Pancreas (tissue), 10 donors: ENCODE measurements at regions not wholly inside any gene's neighbourhood (a gene's known extent, or its start where the extent isn't known, plus 50 kb on each side); places are given as distances from the start of the nearest gene placed in this dataset.

ENCODE experiments used
- ATAC-seq, 4 donors: fragments of 200-7000 bp; cut with Tn5 transposase; one replicate each; pipeline versions ENCODE4 v1.8.0 to v1.9.1; 2020; ENCODE audit warnings: mild to moderate bottlenecking in 4 of 4, moderate library complexity in 4 of 4
- DNase-seq, 6 donors: peaks; one replicate each; pipeline ENCODE4 v3.0.0-alpha.2; 2020
- FAIRE-seq: peaks from 2 replicates; lab custom pipeline; 2012; peaks lifted over from hg19 to GRCh38; lab: Jason Lieb, UNC
- H3K27ac ChIP-seq, 4 donors: fragments of 200-600 bp; sonication (generic); 1 replicate in 3 of 4; 2 replicates in 1 of 4; pipeline versions ENCODE4 v1.5.0 to v1.8.0; 2020
- H3K27me3 ChIP-seq, 4 donors: fragments of 200-600 bp; one replicate each; pipeline ENCODE4 v1.8.0; 2021
- H3K36me3 ChIP-seq, 3 donors: fragments of 200-600 bp; sonication (generic) in 1 of 3; one replicate each; pipeline versions ENCODE4 v1.5.0 to v1.8.0; 2020 to 2021
- H3K4me1 ChIP-seq, 3 donors: fragments of 200-600 bp; one replicate each; pipeline ENCODE4 v1.8.0; 2021
- H3K4me3 ChIP-seq, 4 donors: fragments of 200-600 bp; sonication (generic) in 2 of 4; one replicate each; pipeline versions ENCODE4 v1.5.0 to v1.8.0; 2020 to 2021
- H3K9me3 ChIP-seq, 4 donors: fragments of 200-600 bp; one replicate each; pipeline ENCODE4 v1.8.0; 2021
- CTCF ChIP-seq, 4 donors: fragments of 200-600 bp; sonication (generic) in 3 of 4; IDR thresholded peaks; one replicate each; pipeline versions ENCODE4 v1.5.0 to v1.8.0; 2021; ENCODE audit warnings: antibody characterized with exemption in 4 of 4
- WGBS, 2 donors: extraction: QIAGEN DNeasy Blood & Tissue Kit; methylation state at CpG; one replicate each; pipeline ENCODE4 v1.1.7; 2013; 5-methylcytosine and 5-hydroxymethylcytosine counted together
- intact Hi-C, 3 donors: fragments of 100-400 bp; cut with DNase I; formaldehyde crosslinking; loops; one replicate each; pipeline versions ENCODE4 v1.11.1 to v1.14.2; 2022
- donor health status: healthy with polysubstance abuse.
- donor health status: DM: no; HTN: no; CAD: no; lungs with moderate emphysema.
- donor health status: DM: no; HTN: no; CAD: no.
- donor health status: control.
- donor health status: control.
- donor health status: Bipolar disorder and iron deficiency.
- donor health status: DM: yes; HTN: yes; CAD: no.
- donor health status: DM: no; HTN: no; CAD: no.
- donor health status: DM: no; HTN: no; CAD: no.
- donor health status: DM: yes; HTN: yes; CAD: no.

GRCh38 chr2:2919574-2920365 is 457.8 kb downstream of the EIPR1 start:
- H3K4me1 ChIP-seq, result no peaks in the 10 kb centered on the region
- no peak for TF ChIP-seq CTCF (IDR thresholded peaks at IDR 0.05)
- FAIRE-seq (no peak), DNase-seq (no peak), ATAC-seq (no peak)
- H3K4me3 ChIP-seq, result no peak overlapping the region
- intact Hi-C loops, result no loop called here
- WGBS, 2 donors, result 55 to 62% methylated on average over 10 of the region's 10 CpGs
- no peaks in the 10 kb centered on the region for H3K36me3 ChIP-seq
- no peak overlapping the region for H3K27ac ChIP-seq
- no peaks in the 10 kb centered on the region for H3K9me3 ChIP-seq
- H3K27me3 ChIP-seq, result no peaks in the 10 kb centered on the region

- Histone ChIP-seq H3K4me1 (no peaks in the 10 kb centered on the region), H3K27me3 (no peaks in the 10 kb centered on the region), H3K27ac (no peak overlapping the region), H3K4me3 (no peak overlapping the region), H3K9me3 (no peaks in the 10 kb centered on the region), H3K36me3 (no peaks in the 10 kb centered on the region)
- intact Hi-C loops, result no loop called here
- TF ChIP-seq CTCF (IDR thresholded peaks at IDR 0.05), result no peak
- DNase-seq (no peak), FAIRE-seq (no peak), ATAC-seq (no peak)
- WGBS, 2 donors, result 74% methylated on average over 5 of the region's 5 CpGs
Observed at GRCh38 chr2:2919026-2919425, 458.6 kb downstream of the EIPR1 start.

- no peaks in the 10 kb centered on the region for H3K36me3 ChIP-seq
- DNase-seq (no peak), ATAC-seq (no peak), FAIRE-seq (no peak)
- intact Hi-C loops, result no loop called here
- H3K27me3 ChIP-seq, result no peaks in the 10 kb centered on the region
- 70 to 86% methylated on average over 5 of the region's 5 CpGs for WGBS, 2 donors
- H3K4me1 ChIP-seq, result no peaks in the 10 kb centered on the region
- TF ChIP-seq CTCF (IDR thresholded peaks at IDR 0.05), result no peak
- H3K4me3 ChIP-seq, result no peak overlapping the region
- H3K27ac ChIP-seq, result no peak overlapping the region
- H3K9me3 ChIP-seq, result no peaks in the 10 kb centered on the region
Observed at GRCh38 chr2:2916621-2917020, 461.0 kb downstream of the EIPR1 start.

- WGBS, 2 donors, result 84 to 86% methylated on average over 8 of the region's 8 CpGs
Observed at GRCh38 chr2:2914252-2914651, 463.4 kb downstream of the EIPR1 start.

More at GRCh38 chr2:2914252-2914651, 463.4 kb downstream of the EIPR1 start:
- no peaks in the 10 kb centered on the region for H3K9me3 ChIP-seq
- DNase-seq (no peak), FAIRE-seq (no peak), ATAC-seq (no peak)
- no peak overlapping the region for H3K4me3 ChIP-seq
- intact Hi-C loops, result no loop called here
- no peaks in the 10 kb centered on the region for H3K27me3 ChIP-seq
- no peaks in the 10 kb centered on the region for H3K4me1 ChIP-seq
- no peaks in the 10 kb centered on the region for H3K36me3 ChIP-seq
- no peak overlapping the region for H3K27ac ChIP-seq
- TF ChIP-seq CTCF (IDR thresholded peaks at IDR 0.05), result no peak
